NT2/D1 (cell line): ENCODE measurements at regions not wholly inside any gene's neighbourhood (a gene's known extent, or its start where the extent isn't known, plus 50 kb on each side); places are given as distances from the start of the nearest gene placed in this dataset.
"Not testable (repeated sequence)": the region's sequence is repeated elsewhere in the genome, so short reads cannot be mapped to it uniquely, and the experiment has no call there.

Source experiments
- DNase-seq: peaks from one replicate; pipeline ENCODE4 v3.0.0-alpha.2; 2011; ENCODE audit warnings: low read depth, low spot score
- H3K27me3 ChIP-seq: 2 replicates; pipeline ENCODE4 v1.6.0; 2011; ENCODE audit warnings: mild to moderate bottlenecking; ENCODE audit not compliant: insufficient read length, insufficient read depth
- H3K36me3 ChIP-seq: 2 replicates; pipeline ENCODE4 v1.6.1; 2011; ENCODE audit warnings: mild to moderate bottlenecking, low read length, mixed read lengths; ENCODE audit not compliant: insufficient read depth, insufficient read length
- H3K4me1 ChIP-seq: 2 replicates; pipeline ENCODE4 v1.5.1; 2011; ENCODE audit not compliant: insufficient read depth, insufficient read length
- H3K4me3 ChIP-seq: 2 replicates; pipeline ENCODE4 v1.5.1; 2011; ENCODE audit warnings: low read depth; ENCODE audit not compliant: insufficient read length
- H3K9ac ChIP-seq: 2 replicates; pipeline ENCODE4 v1.6.0; 2011; ENCODE audit warnings: low read depth; ENCODE audit not compliant: insufficient read length
- H3K9me3 ChIP-seq: 2 replicates; pipeline ENCODE4 v1.5.1; 2011; ENCODE audit warnings: mild to moderate bottlenecking, low read length; ENCODE audit not compliant: insufficient read depth
- SUZ12 ChIP-seq: IDR thresholded peaks from 2 replicates; pipeline ENCODE4 v1.6.1; 2011; ENCODE audit not compliant: insufficient read length, insufficient read depth; ENCODE audit errors: extremely low read depth
- YY1 ChIP-seq: IDR thresholded peaks from 2 replicates; pipeline ENCODE4 v1.6.1; 2011; ENCODE audit not compliant: insufficient read length, insufficient read depth
- ZNF274 ChIP-seq: IDR thresholded peaks from 2 replicates; pipeline ENCODE4 v1.6.1; 2011; ENCODE audit warnings: mild to moderate bottlenecking, low read depth, low read length

GRCh38 chr14:84496677-84497076 lies 1033.3 kb upstream of the FLRT2 start:
- no peak for TF ChIP-seq ZNF274
- Histone ChIP-seq H3K9me3 (no peaks in the 10 kb centered on the region; the same call in 1 of the 2 replicates), H3K36me3 (no peaks in the 10 kb centered on the region), H3K4me3 (no peak overlapping the region), H3K9ac (no peak overlapping the region), H3K27me3 (no peaks in the 10 kb centered on the region), H3K4me1 (no peaks in the 10 kb centered on the region)
- DNase-seq = no peak

- not testable (repeated sequence) for DNase-seq, H3K27me3 ChIP-seq, H3K9ac ChIP-seq, H3K36me3 ChIP-seq, H3K4me1 ChIP-seq, H3K4me3 ChIP-seq, H3K9me3 ChIP-seq
Observed at GRCh38 chr14:84512823-84513222, 1017.1 kb upstream of the FLRT2 start.

- no peak for TF ChIP-seq ZNF274
- no peak for TF ChIP-seq SUZ12
- TF ChIP-seq YY1 = no peak
- Histone ChIP-seq H3K27me3 (no peaks in the 10 kb centered on the region), H3K9ac (no peak overlapping the region), H3K4me1 (no peaks in the 10 kb centered on the region), H3K36me3 (no peaks in the 10 kb centered on the region), H3K9me3 (no peaks in the 10 kb centered on the region), H3K4me3 (no peak overlapping the region)
- no peak for DNase-seq
Observed at GRCh38 chr14:84519836-84520235, 1010.1 kb upstream of the FLRT2 start.

GRCh38 chr14:84520711-84521338 lies 1009.1 kb upstream of the FLRT2 start:
- DNase-seq = no peak
- Histone ChIP-seq H3K4me3 (no peak overlapping the region), H3K9me3 (no peaks in the 10 kb centered on the region)

GRCh38 chr14:84523746-84524145 lies 1006.2 kb upstream of the FLRT2 start:
- no peak for DNase-seq

More at GRCh38 chr14:84520711-84521338, 1009.1 kb upstream of the FLRT2 start:
- Histone ChIP-seq H3K4me1 (no peaks in the 10 kb centered on the region), H3K27me3 (no peaks in the 10 kb centered on the region), H3K36me3 (no peaks in the 10 kb centered on the region), H3K9ac (no peak overlapping the region)
- no peak for TF ChIP-seq YY1
- no peak for TF ChIP-seq SUZ12
- no peak for TF ChIP-seq ZNF274

GRCh38 chr14:84527706-84528105 lies 1002.2 kb upstream of the FLRT2 start:
- TF ChIP-seq SUZ12 (no peak), YY1 (no peak), ZNF274 (no peak)
- H3K9ac ChIP-seq = no peak overlapping the region
- H3K9me3 ChIP-seq = no peaks in the 10 kb centered on the region
- H3K4me3 ChIP-seq = no peak overlapping the region
- no peak for DNase-seq
- no peaks in the 10 kb centered on the region for H3K27me3 ChIP-seq
- no peaks in the 10 kb centered on the region for H3K36me3 ChIP-seq
- no peaks in the 10 kb centered on the region for H3K4me1 ChIP-seq

More at GRCh38 chr14:84523746-84524145, 1006.2 kb upstream of the FLRT2 start:
- Histone ChIP-seq H3K27me3 (no peaks in the 10 kb centered on the region), H3K4me3 (no peak overlapping the region), H3K9ac (no peak overlapping the region), H3K9me3 (no peaks in the 10 kb centered on the region), H3K36me3 (no peaks in the 10 kb centered on the region), H3K4me1 (no peaks in the 10 kb centered on the region)
- no peak for TF ChIP-seq SUZ12
- TF ChIP-seq ZNF274 = no peak
- no peak for TF ChIP-seq YY1

GRCh38 chr14:84532016-84532415 lies 997.9 kb upstream of the FLRT2 start:
- no peak for DNase-seq
- H3K9ac ChIP-seq = no peak overlapping the region
- H3K4me3 ChIP-seq = no peak overlapping the region
- no peaks in the 10 kb centered on the region for H3K4me1 ChIP-seq
- no peak for TF ChIP-seq SUZ12
- no peak for TF ChIP-seq ZNF274
- TF ChIP-seq YY1 = no peak
- no peaks in the 10 kb centered on the region for H3K27me3 ChIP-seq
- H3K9me3 ChIP-seq = no peaks in the 10 kb centered on the region
- no peaks in the 10 kb centered on the region for H3K36me3 ChIP-seq
